GM21390 (cell line): ENCODE measurements at regions not wholly inside any gene's neighbourhood (a gene's known extent, or its start where the extent isn't known, plus 50 kb on each side); places are given as distances from the start of the nearest gene placed in this dataset.
"Not testable (repeated sequence)": the region's sequence is repeated elsewhere in the genome, so short reads cannot be mapped to it uniquely, and the experiment has no call there.

ENCODE experiments used
- ATAC-seq: cut with Tn5 transposase; IDR thresholded peaks from one replicate; pipeline ENCODE4 v1.9.1; 2021; ENCODE audit not compliant: unreplicated experiment

GRCh38 chr12:54799966-54800365 is 54.4 kb upstream of the MUCL1 start:
- ATAC-seq = not testable (repeated sequence)

DNA sequence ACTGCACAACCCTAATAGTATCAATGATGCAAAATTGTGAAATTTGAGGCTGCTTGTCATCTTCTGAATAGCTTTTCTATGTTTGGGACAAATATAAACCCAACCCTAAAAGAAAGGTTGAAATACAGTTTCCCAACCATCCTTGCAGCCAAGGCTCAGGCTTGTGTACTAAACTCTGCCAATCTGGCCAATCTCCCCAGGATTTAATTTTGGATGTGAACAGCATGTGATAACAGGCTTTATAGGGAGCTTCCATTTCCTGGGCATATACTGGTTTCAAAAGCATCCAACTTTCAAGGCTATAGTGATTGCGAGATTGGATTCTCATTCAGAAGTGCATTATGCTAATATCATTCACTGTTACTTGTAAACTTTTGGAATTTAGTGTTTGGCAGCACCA is 55.7 kb upstream of the MUCL1 start:
- ATAC-seq = no peak

DNA sequence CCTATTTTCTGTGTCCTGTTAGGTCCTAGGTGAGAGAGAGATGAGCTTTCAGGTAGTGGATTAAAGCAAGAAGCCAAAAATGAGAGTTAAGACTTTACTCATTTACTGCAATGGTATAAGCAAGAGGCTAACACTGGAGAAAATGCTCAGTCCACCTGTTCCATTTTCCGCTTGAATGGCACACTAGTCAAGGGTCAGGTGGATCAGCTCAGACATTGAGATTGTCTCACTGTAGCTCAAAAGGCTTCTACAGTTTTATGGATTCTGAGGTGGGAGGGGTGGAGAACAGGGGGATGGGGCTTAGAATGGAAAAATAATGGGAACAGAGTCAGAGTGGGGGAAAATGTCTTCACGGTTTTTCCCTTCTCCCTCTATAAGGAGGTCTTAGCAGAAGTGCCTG is 57.3 kb upstream of the MUCL1 start:
- ATAC-seq = no peak

DNA sequence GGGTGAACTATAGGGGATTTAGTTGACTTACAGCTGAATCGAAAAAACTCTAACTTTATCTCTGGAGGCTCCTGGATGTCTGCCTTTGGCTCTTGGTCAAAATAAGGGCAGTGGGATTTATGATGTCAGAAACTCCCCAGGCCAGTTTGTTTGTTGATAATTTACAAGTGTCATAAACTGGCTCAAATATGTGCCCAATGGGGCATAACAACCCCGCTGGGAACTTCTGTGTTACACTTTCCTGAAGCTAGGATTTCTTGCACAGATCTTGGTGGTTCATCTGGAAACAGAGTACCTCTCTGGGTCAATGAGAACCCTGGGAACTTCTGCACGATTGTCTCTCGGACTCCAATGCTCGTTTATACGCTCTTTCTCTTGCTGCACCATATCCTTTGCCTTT is 58.7 kb upstream of the MUCL1 start:
- ATAC-seq = no peak

DNA sequence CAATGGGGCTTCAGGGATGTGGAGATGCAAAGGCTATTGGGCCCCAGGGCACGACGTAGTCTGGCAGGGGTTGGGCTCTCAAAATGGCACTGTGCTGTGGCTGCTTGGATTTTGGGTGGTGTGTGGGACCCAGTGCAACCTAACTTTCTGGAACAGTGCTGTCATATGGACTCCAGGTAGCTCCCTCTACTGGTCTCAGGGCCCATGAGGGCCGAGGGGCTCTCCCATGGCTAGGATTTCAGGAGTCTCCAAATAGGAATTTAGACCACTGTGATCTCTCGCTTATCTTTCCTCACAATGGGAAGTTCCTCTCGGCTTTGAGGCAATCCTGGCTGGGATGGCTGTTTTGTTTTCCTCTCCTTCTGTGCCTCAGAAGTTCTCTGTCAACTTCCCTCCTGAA is 68.2 kb upstream of the MUCL1 start:
- no peak for ATAC-seq

GRCh38 chr12:54784115-54784514 is 70.2 kb upstream of the MUCL1 start:
- no peak for ATAC-seq

- not testable (repeated sequence) for ATAC-seq
Measured at GRCh38 chr12:54777031-54777430, 77.3 kb upstream of the MUCL1 start.

GRCh38 chr12:54773593-54773992 is 80.7 kb upstream of the MUCL1 start:
- no peak for ATAC-seq

- no peak for ATAC-seq
Measured at GRCh38 chr12:54765652-54766051, 88.7 kb upstream of the MUCL1 start.

DNA sequence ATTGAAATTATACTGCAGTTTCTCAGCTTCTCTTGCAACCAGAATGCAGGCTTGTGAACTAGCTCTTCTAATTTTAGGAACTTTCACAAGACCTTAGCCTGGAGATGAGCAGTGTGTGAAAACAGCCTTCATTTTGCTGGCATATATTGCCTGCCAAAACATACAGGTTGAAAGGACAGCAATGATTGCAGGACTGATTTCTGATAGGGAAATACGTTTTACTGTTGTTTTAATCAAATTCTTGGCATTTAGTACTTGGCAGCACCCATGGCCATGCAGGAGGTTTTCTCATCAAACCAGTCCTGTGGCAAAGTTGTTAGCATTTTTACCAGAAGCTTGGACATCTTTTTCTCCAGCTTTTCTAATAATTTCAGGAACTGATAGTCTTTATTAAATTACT is 91.9 kb upstream of the MUCL1 start:
- no peak for ATAC-seq

DNA sequence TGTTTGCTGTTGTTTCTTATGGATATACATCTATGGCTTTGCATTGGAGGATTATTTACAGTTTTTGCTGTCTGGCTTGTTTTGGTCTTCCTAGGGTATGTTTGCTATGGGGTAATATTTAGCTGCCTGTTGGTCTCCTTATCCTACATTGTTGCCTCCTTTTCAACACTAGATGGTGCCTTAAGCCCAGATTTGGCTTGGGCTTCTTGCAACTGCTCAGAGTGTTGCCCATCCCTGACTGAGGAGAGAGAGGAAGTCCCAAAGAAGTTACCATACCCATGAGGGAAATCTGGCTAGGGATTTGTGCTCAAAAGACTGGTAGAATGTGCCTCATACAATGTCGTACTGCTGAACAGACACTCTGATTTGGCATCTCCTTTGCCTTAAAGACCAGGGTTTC is 94.6 kb upstream of the MUCL1 start:
- ATAC-seq = no peak

- no peak for ATAC-seq
Measured at GRCh38 chr12:54751493-54751892, 102.8 kb upstream of the MUCL1 start.

DNA sequence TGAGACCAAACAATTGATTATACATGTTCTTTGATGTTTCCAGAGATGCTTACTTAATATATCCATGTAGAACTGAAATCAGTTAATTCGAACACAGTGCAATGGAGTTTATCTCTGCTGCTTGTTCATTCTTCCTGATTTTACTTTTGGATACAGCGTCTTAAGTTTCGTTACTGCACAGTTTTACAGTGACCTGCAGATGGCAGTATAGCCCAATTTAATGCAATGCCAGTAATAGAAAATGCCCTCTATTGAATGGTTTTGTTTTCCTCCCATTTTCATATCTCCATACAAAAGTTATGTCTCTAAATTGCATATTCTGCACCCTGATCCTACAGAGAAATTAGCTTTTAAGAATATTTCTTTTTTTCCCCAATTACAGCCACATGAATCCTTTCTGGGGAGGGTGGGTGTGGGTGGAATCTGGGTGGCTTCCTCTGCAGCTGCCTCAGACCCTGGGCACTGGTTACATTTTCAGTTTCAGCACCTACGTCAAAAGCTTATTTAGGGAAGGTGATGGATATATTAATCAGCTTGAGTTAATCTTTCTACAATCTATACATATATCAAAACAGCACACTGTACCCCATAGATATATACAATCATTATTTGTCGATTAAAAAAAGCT is 101.1 kb upstream of the DCD start:
- peak; percentile 74 for ATAC-seq

- ATAC-seq = no peak
Measured at GRCh38 chr12:54744590-54744989, 96.4 kb upstream of the DCD start.

GRCh38 chr12:54740882-54741281 is 92.7 kb upstream of the DCD start:
- ATAC-seq = no peak

- ATAC-seq = no peak
Measured at GRCh38 chr12:54736549-54736948, 88.4 kb upstream of the DCD start.

DNA sequence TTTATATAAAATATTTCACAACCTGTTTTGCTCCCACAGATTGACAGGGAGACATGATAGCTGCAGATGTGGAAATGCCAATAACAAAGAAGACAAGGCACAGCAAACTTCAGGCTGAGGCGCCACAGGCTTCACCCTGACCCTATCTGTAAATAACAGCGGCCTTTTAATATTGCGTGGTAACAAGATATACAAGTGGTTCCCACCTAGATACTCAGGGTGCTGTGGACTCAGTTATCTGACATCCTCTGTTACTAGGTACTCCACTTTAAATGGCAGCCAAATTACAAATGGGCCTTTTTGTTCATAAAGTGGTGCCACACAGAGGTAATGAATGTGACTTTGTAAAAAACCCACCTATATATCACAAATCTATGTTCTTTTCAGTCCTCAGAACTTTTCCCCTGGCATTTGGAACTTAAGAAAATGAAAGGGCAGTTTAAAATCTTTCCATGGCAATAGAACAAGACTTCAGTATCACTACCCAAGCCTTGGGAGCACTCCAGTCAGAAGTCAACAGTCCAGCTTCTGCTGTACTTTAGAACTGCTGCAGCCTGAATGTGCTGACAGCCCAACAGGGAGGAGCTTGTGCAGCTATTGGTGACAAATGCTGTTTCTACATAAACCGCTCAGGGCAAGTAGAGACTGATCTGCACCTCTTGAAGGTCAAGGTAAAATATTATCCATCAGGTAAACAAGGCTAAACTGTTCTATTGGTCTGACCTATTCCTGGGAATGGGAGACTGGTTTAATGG is 86.2 kb upstream of the DCD start:
- ATAC-seq = no peak

DNA sequence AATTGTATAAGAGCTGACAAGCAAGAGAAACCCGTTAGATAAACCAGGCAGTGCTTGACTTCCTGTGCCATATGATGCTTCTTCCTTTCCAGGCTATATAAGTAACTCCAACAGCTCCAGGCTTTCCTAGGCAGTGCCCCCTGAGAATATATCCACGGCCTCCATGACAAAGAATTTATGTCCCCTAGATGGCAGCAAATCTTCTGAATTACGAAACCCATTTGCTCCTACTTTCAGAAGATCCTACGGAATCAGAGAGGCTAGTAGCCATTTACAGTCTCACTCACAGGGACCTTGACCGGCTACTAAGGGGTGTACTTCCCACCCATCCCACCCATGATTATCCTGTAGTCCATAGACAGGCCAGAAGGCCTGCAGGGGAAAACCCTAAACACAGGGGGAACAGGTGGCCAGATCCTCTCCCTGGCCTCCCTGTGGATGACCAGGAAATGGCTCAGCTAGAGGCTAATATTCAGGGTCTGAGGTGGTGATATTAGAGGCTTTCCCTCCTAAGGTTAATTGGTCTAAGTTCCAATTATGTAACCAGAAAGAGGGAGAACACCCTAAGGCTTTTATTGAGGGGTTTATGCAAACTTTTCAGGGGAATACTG is 77.2 kb upstream of the DCD start:
- ATAC-seq = no peak

GRCh38 chr12:54723379-54724256 is 75.5 kb upstream of the DCD start:
- ATAC-seq = no peak

GRCh38 chr12:54721312-54721711 is 73.1 kb upstream of the DCD start:
- ATAC-seq = no peak

DNA sequence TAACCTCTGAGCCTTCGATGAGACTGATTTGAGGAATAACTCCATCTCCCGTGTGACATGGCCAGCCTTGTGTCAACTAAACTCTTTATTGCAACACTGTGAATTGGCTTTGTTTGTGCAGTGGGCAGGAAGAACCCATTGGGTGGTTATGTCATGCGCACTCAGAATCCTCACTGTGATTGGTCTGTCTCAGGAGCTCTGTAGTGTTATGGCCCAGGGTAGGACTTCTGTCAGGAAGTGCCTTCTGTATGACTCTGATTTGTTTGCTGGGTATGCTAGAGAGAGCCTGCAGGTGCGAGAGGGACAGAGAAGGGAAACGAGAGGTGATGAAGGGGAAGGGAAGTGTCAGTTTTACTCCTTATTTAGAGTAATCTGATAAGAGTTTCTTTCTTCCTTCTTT is 71.5 kb upstream of the DCD start:
- no peak for ATAC-seq
